ENCODE measurements at regions not wholly inside any gene's neighbourhood (a gene's known extent, or its start where the extent isn't known, plus 50 kb on each side); places are given as distances from the start of the nearest gene placed in this dataset.

DNA sequence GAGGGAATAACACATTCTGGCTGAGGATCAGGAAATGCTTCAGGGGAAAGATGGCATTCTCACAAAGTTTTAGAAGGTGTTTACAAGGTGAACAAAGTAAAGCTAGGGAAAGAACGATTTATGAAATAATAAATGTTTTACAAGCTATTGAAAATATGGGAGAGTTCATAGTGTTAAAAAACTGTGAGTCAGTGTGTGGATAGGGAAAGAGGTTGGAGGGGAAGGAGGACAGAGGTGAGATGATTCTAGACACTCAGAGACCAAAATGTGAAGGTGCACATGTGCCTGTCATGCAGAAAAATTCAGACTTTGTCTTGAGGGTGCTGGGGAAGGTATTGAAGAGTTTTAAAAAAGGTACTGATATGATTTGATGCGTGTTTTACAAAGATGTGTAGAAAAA is 476.1 kb downstream of the TDRD3 start:
- TF ChIP-seq POLR2A (IDR thresholded peaks at IDR 0.05), result no peak
- TF ChIP-seq, protein P1, sequence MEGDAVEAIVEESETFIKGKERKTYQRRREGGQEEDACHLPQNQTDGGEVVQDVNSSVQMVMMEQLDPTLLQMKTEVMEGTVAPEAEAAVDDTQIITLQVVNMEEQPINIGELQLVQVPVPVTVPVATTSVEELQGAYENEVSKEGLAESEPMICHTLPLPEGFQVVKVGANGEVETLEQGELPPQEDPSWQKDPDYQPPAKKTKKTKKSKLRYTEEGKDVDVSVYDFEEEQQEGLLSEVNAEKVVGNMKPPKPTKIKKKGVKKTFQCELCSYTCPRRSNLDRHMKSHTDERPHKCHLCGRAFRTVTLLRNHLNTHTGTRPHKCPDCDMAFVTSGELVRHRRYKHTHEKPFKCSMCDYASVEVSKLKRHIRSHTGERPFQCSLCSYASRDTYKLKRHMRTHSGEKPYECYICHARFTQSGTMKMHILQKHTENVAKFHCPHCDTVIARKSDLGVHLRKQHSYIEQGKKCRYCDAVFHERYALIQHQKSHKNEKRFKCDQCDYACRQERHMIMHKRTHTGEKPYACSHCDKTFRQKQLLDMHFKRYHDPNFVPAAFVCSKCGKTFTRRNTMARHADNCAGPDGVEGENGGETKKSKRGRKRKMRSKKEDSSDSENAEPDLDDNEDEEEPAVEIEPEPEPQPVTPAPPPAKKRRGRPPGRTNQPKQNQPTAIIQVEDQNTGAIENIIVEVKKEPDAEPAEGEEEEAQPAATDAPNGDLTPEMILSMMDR (IDR thresholded peaks at IDR 0.05), result no peak

Measured in esophagus squamous epithelium (tissue), 4 donors.